ENCODE measurements at regions not wholly inside any gene's neighbourhood (a gene's known extent, or its start where the extent isn't known, plus 50 kb on each side); places are given as distances from the start of the nearest gene placed in this dataset.
A peak's percentile ranks its signal among the peaks of the same experiment; 100 is the strongest.

DNA sequence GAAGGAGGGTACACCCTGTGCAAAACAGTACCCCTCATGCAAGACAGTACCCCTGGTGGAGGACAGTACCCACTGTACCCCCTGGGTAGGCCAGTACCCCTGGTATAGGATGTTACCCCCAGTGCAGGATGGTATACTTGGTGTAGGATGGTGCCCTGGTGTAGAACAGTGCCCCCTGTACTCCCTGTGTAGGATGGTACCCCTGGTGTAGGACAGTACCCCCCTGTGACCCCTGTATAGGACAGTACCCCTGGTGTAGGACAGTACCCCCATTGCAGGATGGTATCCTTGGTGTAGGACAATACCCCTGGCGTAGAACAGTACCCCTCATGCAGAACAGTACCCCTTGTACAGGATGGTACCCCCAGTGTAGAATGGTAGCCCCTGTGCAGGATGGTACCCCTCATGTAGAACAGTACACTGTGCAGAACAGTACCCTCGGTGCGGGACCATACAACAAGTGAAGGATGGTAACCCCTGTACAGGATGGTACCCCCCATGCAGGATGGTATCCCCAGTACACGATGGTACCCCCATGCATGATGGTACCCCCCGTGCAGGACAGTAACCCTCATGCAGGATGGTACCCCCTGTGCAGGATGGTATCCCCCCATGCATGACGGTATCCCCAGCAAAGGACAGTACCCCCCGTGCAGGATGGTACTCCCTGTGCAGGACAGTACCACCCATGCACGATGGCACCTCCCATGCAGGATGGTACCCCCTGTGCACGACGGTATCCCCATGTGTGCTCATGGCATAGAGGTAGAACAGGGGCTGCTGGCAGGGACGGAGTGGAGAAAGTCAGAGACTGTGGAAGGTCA is 248.0 kb downstream of the DCDC2C start:
- no peak overlapping the region for H3K4me2 ChIP-seq
- no peak overlapping the region for H3K4me3 ChIP-seq
- H3K27ac ChIP-seq: no peak overlapping the region
- ATAC-seq (peak in 1 of 2 experiments; percentile 40; a peak in 3 of 6 replicates), DNase-seq (ENCODE audit: low read depth in 1 of 2, low spot score in 1 of 2) (no peak), FAIRE-seq (no peak)
- peaks cover 2% of the 10 kb centered on the region; the same call in 1 of the 3 replicates for H3K9me3 ChIP-seq
- no peaks in the 10 kb centered on the region for H3K4me1 ChIP-seq
- 4% methylated on average over 5 of the region's 11 CpGs for WGBS (ENCODE audit: missing lambda C conversion rate)
- no peak for TF ChIP-seq ZNF302 (CRISPR knock-in tag; IDR thresholded peaks at IDR 0.05)
- no peak for TF ChIP-seq HOXB13 (CRISPR knock-in tag; IDR thresholded peaks at IDR 0.05; ENCODE audit: low read depth)
- no peak for TF ChIP-seq RARB (CRISPR knock-in tag; IDR thresholded peaks at IDR 0.05)
- no peak for TF ChIP-seq CEBPB (IDR thresholded peaks at IDR 0.05)
- TF ChIP-seq ZSCAN20 (CRISPR knock-in tag; IDR thresholded peaks at IDR 0.05): no peak
- TF ChIP-seq NFE2L2 (conservative IDR thresholded peaks at IDR 0.05; ENCODE audit: low read length): no peak
- TF ChIP-seq CHD4 (IDR thresholded peaks at IDR 0.05; ENCODE audit: borderline replicate concordance): no peak
- TF ChIP-seq ZC3H11A (IDR thresholded peaks at IDR 0.05): no peak
- no peak for TF ChIP-seq HOXB5 (CRISPR knock-in tag; IDR thresholded peaks at IDR 0.05)
- no peak for TF ChIP-seq RNF2 (IDR thresholded peaks at IDR 0.05; ENCODE audit: borderline replicate concordance, low read depth)
- POLR2A ChIA-PET: no interaction called here
- CTCF ChIA-PET: no interaction called here

DNA sequence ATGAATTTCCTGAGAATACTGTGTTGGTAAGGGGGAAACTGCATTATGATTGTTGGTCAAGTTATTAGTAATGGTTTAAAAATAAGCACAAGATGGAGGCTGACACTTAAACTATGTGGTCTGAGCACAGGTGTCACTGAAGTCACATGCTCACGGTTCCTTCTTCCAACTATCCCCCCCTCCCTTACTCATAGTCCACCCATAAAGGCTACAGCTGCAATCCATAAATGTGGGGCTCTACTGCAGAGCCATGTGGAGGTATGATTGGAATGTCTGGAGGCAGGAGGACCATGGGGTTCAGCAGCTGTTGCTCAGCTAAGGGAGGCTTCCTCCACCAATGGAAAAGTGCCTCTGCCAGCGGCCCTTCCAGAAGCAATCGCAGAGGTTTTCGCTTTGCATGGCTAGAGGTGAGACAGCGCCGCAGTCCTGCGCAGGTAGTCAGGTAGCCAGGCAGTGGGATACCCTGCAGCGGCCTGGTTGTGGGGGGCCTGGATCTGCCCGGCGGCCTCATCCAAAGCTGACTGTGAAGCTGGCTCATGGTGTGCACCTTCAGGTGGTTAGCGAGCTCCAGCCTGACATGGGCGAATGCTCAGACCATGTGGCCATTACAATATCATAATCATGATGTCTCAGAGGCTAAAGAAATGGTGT is 249.6 kb downstream of the DCDC2C start:
- DNase-seq (ENCODE audit: low read depth in 1 of 2, low spot score in 1 of 2) (no peak), FAIRE-seq (no peak), ATAC-seq (no peak)
- CTCF ChIA-PET: no interaction called here
- Histone ChIP-seq H3K4me2 (no peak overlapping the region), H3K9me3 (peaks cover 2% of the 10 kb centered on the region; the same call in 1 of the 3 replicates), H3K27ac (no peak overlapping the region), H3K4me1 (no peaks in the 10 kb centered on the region), H3K4me3 (no peak overlapping the region)
- 32% methylated on average over 10 of the region's 12 CpGs for WGBS (ENCODE audit: missing lambda C conversion rate)
- TF ChIP-seq RCOR1 (IDR thresholded peaks at IDR 0.05; ENCODE audit: low read depth, low read length): no peak
- POLR2A ChIA-PET: no interaction called here

DNA sequence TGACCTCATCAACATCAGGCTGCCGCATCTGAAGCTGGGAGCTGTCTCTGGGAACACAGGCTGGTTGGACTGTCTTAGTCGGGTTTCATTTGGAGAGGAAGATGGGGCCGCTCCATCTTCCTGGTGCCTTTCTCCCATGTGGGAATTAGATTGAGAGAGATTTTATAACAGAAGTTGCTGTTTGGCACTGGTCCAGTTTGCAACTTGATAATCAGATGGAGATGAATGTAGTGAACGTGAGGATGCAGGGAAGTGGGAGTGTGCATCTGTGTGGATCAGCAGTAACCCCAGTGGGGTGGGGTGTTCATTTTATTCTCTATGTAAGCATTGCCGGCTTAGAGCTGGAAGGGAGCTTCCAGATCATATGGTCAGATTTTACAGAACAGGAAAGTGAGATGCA is 250.9 kb downstream of the DCDC2C start:
- ChIA-PET POLR2A (no interaction called here), CTCF (interaction anchor here (0.8 kb wide), 1 partner anchor 99 kb away, joined by 4 read pairs; no protein-coding TSS in a partner anchor)
- FAIRE-seq (no peak), ATAC-seq (no peak), DNase-seq (ENCODE audit: low read depth in 1 of 2, low spot score in 1 of 2) (no peak)
- no peak overlapping the region for H3K4me2 ChIP-seq
- H3K4me1 ChIP-seq: no peaks in the 10 kb centered on the region
- WGBS (ENCODE audit: missing lambda C conversion rate): 21% methylated on average over 5 of the region's 5 CpGs
- no peak overlapping the region for H3K4me3 ChIP-seq
- TF ChIP-seq POLR2AphosphoS2 (conservative IDR thresholded peaks at IDR 0.05; ENCODE audit: low read length) (no peak), ZSCAN20 (CRISPR knock-in tag; IDR thresholded peaks at IDR 0.05) (no peak), TFCP2L1 (CRISPR knock-in tag; IDR thresholded peaks at IDR 0.05) (no peak), RNF2 (IDR thresholded peaks at IDR 0.05; ENCODE audit: borderline replicate concordance, low read depth) (no peak), FOXS1 (CRISPR knock-in tag; IDR thresholded peaks at IDR 0.05) (no peak), HOXA7 (CRISPR knock-in tag; IDR thresholded peaks at IDR 0.05) (no peak), ZC3H11A (IDR thresholded peaks at IDR 0.05) (no peak), NFE2L2 (conservative IDR thresholded peaks at IDR 0.05; ENCODE audit: low read length) (no peak), FOSL2 (IDR thresholded peaks at IDR 0.05) (no peak), FOSL2 (CRISPR knock-in tag; IDR thresholded peaks at IDR 0.05) (no peak), EP300 (IDR thresholded peaks at IDR 0.05) (no peak)
- TF ChIP-seq, protein P1, sequence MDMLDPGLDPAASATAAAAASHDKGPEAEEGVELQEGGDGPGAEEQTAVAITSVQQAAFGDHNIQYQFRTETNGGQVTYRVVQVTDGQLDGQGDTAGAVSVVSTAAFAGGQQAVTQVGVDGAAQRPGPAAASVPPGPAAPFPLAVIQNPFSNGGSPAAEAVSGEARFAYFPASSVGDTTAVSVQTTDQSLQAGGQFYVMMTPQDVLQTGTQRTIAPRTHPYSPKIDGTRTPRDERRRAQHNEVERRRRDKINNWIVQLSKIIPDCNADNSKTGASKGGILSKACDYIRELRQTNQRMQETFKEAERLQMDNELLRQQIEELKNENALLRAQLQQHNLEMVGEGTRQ (IDR thresholded peaks at IDR 0.05): no peak
- TF ChIP-seq, protein P2, sequence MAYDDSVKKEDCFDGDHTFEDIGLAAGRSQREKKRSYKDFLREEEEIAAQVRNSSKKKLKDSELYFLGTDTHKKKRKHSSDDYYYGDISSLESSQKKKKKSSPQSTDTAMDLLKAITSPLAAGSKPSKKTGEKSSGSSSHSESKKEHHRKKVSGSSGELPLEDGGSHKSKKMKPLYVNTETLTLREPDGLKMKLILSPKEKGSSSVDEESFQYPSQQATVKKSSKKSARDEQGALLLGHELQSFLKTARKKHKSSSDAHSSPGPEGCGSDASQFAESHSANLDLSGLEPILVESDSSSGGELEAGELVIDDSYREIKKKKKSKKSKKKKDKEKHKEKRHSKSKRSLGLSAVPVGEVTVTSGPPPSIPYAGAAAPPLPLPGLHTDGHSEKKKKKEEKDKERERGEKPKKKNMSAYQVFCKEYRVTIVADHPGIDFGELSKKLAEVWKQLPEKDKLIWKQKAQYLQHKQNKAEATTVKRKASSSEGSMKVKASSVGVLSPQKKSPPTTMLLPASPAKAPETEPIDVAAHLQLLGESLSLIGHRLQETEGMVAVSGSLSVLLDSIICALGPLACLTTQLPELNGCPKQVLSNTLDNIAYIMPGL (CRISPR knock-in tag; IDR thresholded peaks at IDR 0.05; ENCODE audit: borderline replicate concordance): no peak
- TF ChIP-seq, protein P3, sequence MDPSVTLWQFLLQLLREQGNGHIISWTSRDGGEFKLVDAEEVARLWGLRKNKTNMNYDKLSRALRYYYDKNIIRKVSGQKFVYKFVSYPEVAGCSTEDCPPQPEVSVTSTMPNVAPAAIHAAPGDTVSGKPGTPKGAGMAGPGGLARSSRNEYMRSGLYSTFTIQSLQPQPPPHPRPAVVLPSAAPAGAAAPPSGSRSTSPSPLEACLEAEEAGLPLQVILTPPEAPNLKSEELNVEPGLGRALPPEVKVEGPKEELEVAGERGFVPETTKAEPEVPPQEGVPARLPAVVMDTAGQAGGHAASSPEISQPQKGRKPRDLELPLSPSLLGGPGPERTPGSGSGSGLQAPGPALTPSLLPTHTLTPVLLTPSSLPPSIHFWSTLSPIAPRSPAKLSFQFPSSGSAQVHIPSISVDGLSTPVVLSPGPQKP (IDR thresholded peaks at IDR 0.05; ENCODE audit: low read depth, low read length): no peak
- TF ChIP-seq, protein P4, sequence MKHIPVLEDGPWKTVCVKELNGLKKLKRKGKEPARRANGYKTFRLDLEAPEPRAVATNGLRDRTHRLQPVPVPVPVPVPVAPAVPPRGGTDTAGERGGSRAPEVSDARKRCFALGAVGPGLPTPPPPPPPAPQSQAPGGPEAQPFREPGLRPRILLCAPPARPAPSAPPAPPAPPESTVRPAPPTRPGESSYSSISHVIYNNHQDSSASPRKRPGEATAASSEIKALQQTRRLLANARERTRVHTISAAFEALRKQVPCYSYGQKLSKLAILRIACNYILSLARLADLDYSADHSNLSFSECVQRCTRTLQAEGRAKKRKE (CRISPR knock-in tag; IDR thresholded peaks at IDR 0.05; ENCODE audit: low read depth): no peak
- TF ChIP-seq, protein P5, sequence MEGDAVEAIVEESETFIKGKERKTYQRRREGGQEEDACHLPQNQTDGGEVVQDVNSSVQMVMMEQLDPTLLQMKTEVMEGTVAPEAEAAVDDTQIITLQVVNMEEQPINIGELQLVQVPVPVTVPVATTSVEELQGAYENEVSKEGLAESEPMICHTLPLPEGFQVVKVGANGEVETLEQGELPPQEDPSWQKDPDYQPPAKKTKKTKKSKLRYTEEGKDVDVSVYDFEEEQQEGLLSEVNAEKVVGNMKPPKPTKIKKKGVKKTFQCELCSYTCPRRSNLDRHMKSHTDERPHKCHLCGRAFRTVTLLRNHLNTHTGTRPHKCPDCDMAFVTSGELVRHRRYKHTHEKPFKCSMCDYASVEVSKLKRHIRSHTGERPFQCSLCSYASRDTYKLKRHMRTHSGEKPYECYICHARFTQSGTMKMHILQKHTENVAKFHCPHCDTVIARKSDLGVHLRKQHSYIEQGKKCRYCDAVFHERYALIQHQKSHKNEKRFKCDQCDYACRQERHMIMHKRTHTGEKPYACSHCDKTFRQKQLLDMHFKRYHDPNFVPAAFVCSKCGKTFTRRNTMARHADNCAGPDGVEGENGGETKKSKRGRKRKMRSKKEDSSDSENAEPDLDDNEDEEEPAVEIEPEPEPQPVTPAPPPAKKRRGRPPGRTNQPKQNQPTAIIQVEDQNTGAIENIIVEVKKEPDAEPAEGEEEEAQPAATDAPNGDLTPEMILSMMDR (IDR thresholded peaks at IDR 0.05): no peak
- peaks cover 2% of the 10 kb centered on the region; the same call in 1 of the 3 replicates for H3K9me3 ChIP-seq
- H3K27ac ChIP-seq: no peak overlapping the region
